Brain microvascular endothelial cell (primary cell): ENCODE measurements at regions not wholly inside any gene's neighbourhood (a gene's known extent, or its start where the extent isn't known, plus 50 kb on each side); places are given as distances from the start of the nearest gene placed in this dataset.
A peak's percentile ranks its signal among the peaks of the same experiment; 100 is the strongest.

Source experiments
- DNase-seq: peaks from one replicate; pipeline ENCODE4 v3.0.0-alpha.2; 2020
- H3K27ac ChIP-seq: fragments of 250-450 bp; sonication (Bioruptor Pico); 2 replicates; pipeline ENCODE4 v1.5.1; 2020; ENCODE audit warnings: mild to moderate bottlenecking, moderate library complexity
- H3K27me3 ChIP-seq: fragments of 250-450 bp; sonication (Bioruptor Pico); replicated peaks from 2 replicates; pipeline ENCODE4 v1.5.1; 2020; ENCODE audit warnings: mild to moderate bottlenecking
- H3K36me3 ChIP-seq: fragments of 250-450 bp; sonication (Bioruptor Pico); replicated peaks from 2 replicates; pipeline ENCODE4 v1.5.1; 2020; ENCODE audit warnings: mild to moderate bottlenecking
- H3K4me3 ChIP-seq: 2 replicates; pipeline ENCODE4 v1.5.1; 2011; ENCODE audit warnings: low read depth, mild to moderate bottlenecking, control low read depth, low read length, moderate library complexity
- CTCF ChIP-seq: IDR thresholded peaks from 2 replicates; pipeline ENCODE4 v1.5.1; 2011; ENCODE audit warnings: low read depth, mild to moderate bottlenecking, moderate library complexity, low read length, control low read depth, inconsistent platforms; ENCODE audit errors: missing control alignments
- in situ Hi-C: cut with HindIII; loops from 2 replicates; pipeline ENCODE4 v1.10.0; 2017; ENCODE audit warnings: low sequenced_read_pairs, low pct_ligation_motif_present

GRCh38 chr14:46788994-46789393 is 137.4 kb upstream of the RPL10L start:
- TF ChIP-seq CTCF: no peak
- H3K36me3 ChIP-seq: no peaks in the 10 kb centered on the region
- no peak overlapping the region for H3K4me3 ChIP-seq
- in situ Hi-C loops: no loop called here
- no peak overlapping the region for H3K27ac ChIP-seq
- no peak for DNase-seq
- H3K27me3 ChIP-seq: no peaks in the 10 kb centered on the region

DNA sequence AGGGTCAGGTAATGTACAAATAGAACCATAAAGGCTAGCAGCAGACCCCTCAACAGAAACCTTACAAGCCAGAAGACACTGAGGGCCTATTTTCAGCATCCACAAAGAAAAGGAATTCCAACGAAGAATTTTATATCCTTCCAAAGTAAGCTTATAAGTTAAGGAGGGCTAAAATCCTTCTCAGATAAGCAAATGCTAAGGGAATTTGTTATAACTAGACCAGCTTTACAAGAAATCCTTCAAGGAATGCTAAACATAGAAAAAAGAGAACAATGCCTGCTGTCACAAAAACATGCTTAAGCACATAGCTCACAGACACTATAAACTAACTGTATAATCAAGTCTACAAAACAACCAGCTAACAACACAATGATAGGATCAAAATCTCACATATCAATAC is 130.7 kb upstream of the RPL10L start:
- no peak for TF ChIP-seq CTCF
- Histone ChIP-seq H3K27me3 (no peaks in the 10 kb centered on the region), H3K4me3 (no peak overlapping the region), H3K36me3 (no peaks in the 10 kb centered on the region), H3K27ac (no peak overlapping the region)
- in situ Hi-C loops: no loop called here
- no peak for DNase-seq

GRCh38 chr14:46769292-46769691 is 117.7 kb upstream of the RPL10L start:
- DNase-seq: no peak
- TF ChIP-seq CTCF: no peak
- Histone ChIP-seq H3K27ac (no peak overlapping the region), H3K27me3 (no peaks in the 10 kb centered on the region), H3K36me3 (no peaks in the 10 kb centered on the region), H3K4me3 (no peak overlapping the region)
- in situ Hi-C loops: no loop called here

- H3K36me3 ChIP-seq: no peaks in the 10 kb centered on the region
- H3K27ac ChIP-seq: no peak overlapping the region
- in situ Hi-C loops: no loop called here
- H3K4me3 ChIP-seq: no peak overlapping the region
- DNase-seq: no peak
- no peaks in the 10 kb centered on the region for H3K27me3 ChIP-seq
- TF ChIP-seq CTCF: no peak
Observed at GRCh38 chr14:46747001-46747652, 95.5 kb upstream of the RPL10L start.

GRCh38 chr14:46734286-46734685 is 82.7 kb upstream of the RPL10L start:
- TF ChIP-seq CTCF: no peak
- Histone ChIP-seq H3K36me3 (no peaks in the 10 kb centered on the region), H3K27me3 (no peaks in the 10 kb centered on the region), H3K4me3 (no peak overlapping the region), H3K27ac (no peak overlapping the region)
- no peak for DNase-seq
- in situ Hi-C loops: no loop called here

- Histone ChIP-seq H3K27ac (no peak overlapping the region), H3K4me3 (no peak overlapping the region), H3K36me3 (no peaks in the 10 kb centered on the region), H3K27me3 (no peaks in the 10 kb centered on the region)
- in situ Hi-C loops: no loop called here
- TF ChIP-seq CTCF: no peak
- DNase-seq: peak; percentile 28
Observed at GRCh38 chr14:46717211-46717610, 65.6 kb upstream of the RPL10L start.
